Stimulated activated naive B cell treated with anti-CD40 and anti-IgM and Interleukin-4, amounts not matched to agents 10 μg/mL and 1 μg/mL and 100 μg/mL, for 72 hours (primary cell): ENCODE measurements at regions not wholly inside any gene's neighbourhood (a gene's known extent, or its start where the extent isn't known, plus 50 kb on each side); places are given as distances from the start of the nearest gene placed in this dataset.

Experiments used
- ATAC-seq, 2 donors: fragments of 150-1000 bp; cut with Tn5 transposase; replicated peaks; 2 replicates each; pipeline ENCODE4 v1.10.0; 2021; ENCODE audit warnings: moderate library complexity in 1 of 2
- DNase-seq: peaks from one replicate; pipeline ENCODE4 v3.0.0; 2021
- H3K27ac Mint-ChIP-seq: one replicate; pipeline ENCODE4 v1.8.0; 2022; ENCODE audit warnings: mild to moderate bottlenecking, mixed read lengths
- H3K27me3 Mint-ChIP-seq, 2 donors: one replicate each; pipeline ENCODE4 v1.8.0; 2022; ENCODE audit warnings: mixed read lengths in 2 of 2
- H3K36me3 Mint-ChIP-seq, 2 donors: one replicate each; pipeline ENCODE4 v1.8.0; 2022; ENCODE audit warnings: mixed read lengths in 2 of 2, mild to moderate bottlenecking in 1 of 2
- H3K4me1 Mint-ChIP-seq, 2 donors: one replicate each; pipeline ENCODE4 v1.8.0; 2022; ENCODE audit warnings: mixed read lengths in 2 of 2, mild to moderate bottlenecking in 1 of 2
- H3K4me3 Mint-ChIP-seq, 2 donors: one replicate each; pipeline ENCODE4 v1.8.0; 2022; ENCODE audit warnings: mild to moderate bottlenecking in 2 of 2, mixed read lengths in 2 of 2, moderate library complexity in 1 of 2
- H3K9me3 Mint-ChIP-seq, 2 donors: one replicate each; pipeline ENCODE4 v1.8.0; 2022; ENCODE audit warnings: mixed read lengths in 2 of 2, mild to moderate bottlenecking in 1 of 2

- Mint-ChIP-seq H3K4me3 (no peak overlapping the region), H3K27me3 (peaks cover 38 to 43% of the 10 kb centered on the region in 2 donors), H3K36me3 (no peaks in the 10 kb centered on the region), H3K27ac (no peak overlapping the region), H3K4me1 (no peaks in the 10 kb centered on the region), H3K9me3 (no peaks in the 10 kb centered on the region)
- DNase-seq (no peak), ATAC-seq (no peak)
Observed at GRCh38 chr11:45485070-45485707, 180.2 kb downstream of the CHST1 start.

GRCh38 chr11:45484326-45484883, 181.0 kb downstream of the CHST1 start:
- H3K9me3 Mint-ChIP-seq = no peaks in the 10 kb centered on the region
- H3K36me3 Mint-ChIP-seq = no peaks in the 10 kb centered on the region
- no peaks in the 10 kb centered on the region for H3K4me1 Mint-ChIP-seq
- no peak overlapping the region for H3K4me3 Mint-ChIP-seq
- DNase-seq (no peak), ATAC-seq (no peak)
- no peak overlapping the region for H3K27ac Mint-ChIP-seq
- H3K27me3 Mint-ChIP-seq = peaks cover 38 to 48% of the 10 kb centered on the region in 2 donors

- Mint-ChIP-seq H3K36me3 (no peaks in the 10 kb centered on the region), H3K27ac (no peak overlapping the region), H3K27me3 (peaks cover 37 to 49% of the 10 kb centered on the region in 2 donors), H3K4me1 (no peaks in the 10 kb centered on the region), H3K4me3 (no peak overlapping the region), H3K9me3 (no peaks in the 10 kb centered on the region)
- DNase-seq (no peak), ATAC-seq (no peak)
Observed at GRCh38 chr11:45483416-45483815, 182.0 kb downstream of the CHST1 start.

- no peak for ATAC-seq
- DNase-seq = no peak
- no peak overlapping the region for H3K4me3 Mint-ChIP-seq
- H3K27ac Mint-ChIP-seq = no peak overlapping the region
- no peaks in the 10 kb centered on the region for H3K4me1 Mint-ChIP-seq
- no peaks in the 10 kb centered on the region for H3K36me3 Mint-ChIP-seq
- H3K27me3 Mint-ChIP-seq = peaks cover 43 to 47% of the 10 kb centered on the region in 2 donors
- no peaks in the 10 kb centered on the region for H3K9me3 Mint-ChIP-seq
Observed at GRCh38 chr11:45482331-45482730, 183.1 kb downstream of the CHST1 start.

GRCh38 chr11:45481026-45481425, 184.4 kb downstream of the CHST1 start:
- Mint-ChIP-seq H3K9me3 (no peaks in the 10 kb centered on the region), H3K27me3 (peaks cover 39 to 41% of the 10 kb centered on the region in 2 donors), H3K4me1 (no peaks in the 10 kb centered on the region), H3K36me3 (no peaks in the 10 kb centered on the region), H3K4me3 (no peak overlapping the region), H3K27ac (no peak overlapping the region)
- DNase-seq = no peak
- no peak for ATAC-seq

GRCh38 chr11:45477588-45477987, 187.8 kb downstream of the CHST1 start:
- peaks cover 27 to 34% of the 10 kb centered on the region in 2 donors for H3K27me3 Mint-ChIP-seq
- H3K27ac Mint-ChIP-seq = no peak overlapping the region
- H3K36me3 Mint-ChIP-seq = no peaks in the 10 kb centered on the region
- no peaks in the 10 kb centered on the region for H3K9me3 Mint-ChIP-seq
- no peak overlapping the region for H3K4me3 Mint-ChIP-seq
- DNase-seq = no peak
- no peak for ATAC-seq
- H3K4me1 Mint-ChIP-seq = no peaks in the 10 kb centered on the region

GRCh38 chr11:45476126-45476525, 189.3 kb downstream of the CHST1 start:
- H3K27me3 Mint-ChIP-seq = peaks cover 13 to 23% of the 10 kb centered on the region in 2 donors
- ATAC-seq = no peak
- no peak overlapping the region for H3K27ac Mint-ChIP-seq
- no peaks in the 10 kb centered on the region for H3K9me3 Mint-ChIP-seq
- no peak overlapping the region for H3K4me3 Mint-ChIP-seq
- no peak for DNase-seq
- H3K4me1 Mint-ChIP-seq = no peaks in the 10 kb centered on the region
- no peaks in the 10 kb centered on the region for H3K36me3 Mint-ChIP-seq

- H3K27me3 Mint-ChIP-seq = peaks cover 10 to 17% of the 10 kb centered on the region in 2 donors
- H3K9me3 Mint-ChIP-seq = no peaks in the 10 kb centered on the region
- ATAC-seq = no peak
- no peak overlapping the region for H3K27ac Mint-ChIP-seq
- no peak overlapping the region for H3K4me3 Mint-ChIP-seq
- no peaks in the 10 kb centered on the region for H3K4me1 Mint-ChIP-seq
- no peaks in the 10 kb centered on the region for H3K36me3 Mint-ChIP-seq
- no peak for DNase-seq
Observed at GRCh38 chr11:45475173-45475572, 189.0 kb upstream of the SYT13 start.

DNA sequence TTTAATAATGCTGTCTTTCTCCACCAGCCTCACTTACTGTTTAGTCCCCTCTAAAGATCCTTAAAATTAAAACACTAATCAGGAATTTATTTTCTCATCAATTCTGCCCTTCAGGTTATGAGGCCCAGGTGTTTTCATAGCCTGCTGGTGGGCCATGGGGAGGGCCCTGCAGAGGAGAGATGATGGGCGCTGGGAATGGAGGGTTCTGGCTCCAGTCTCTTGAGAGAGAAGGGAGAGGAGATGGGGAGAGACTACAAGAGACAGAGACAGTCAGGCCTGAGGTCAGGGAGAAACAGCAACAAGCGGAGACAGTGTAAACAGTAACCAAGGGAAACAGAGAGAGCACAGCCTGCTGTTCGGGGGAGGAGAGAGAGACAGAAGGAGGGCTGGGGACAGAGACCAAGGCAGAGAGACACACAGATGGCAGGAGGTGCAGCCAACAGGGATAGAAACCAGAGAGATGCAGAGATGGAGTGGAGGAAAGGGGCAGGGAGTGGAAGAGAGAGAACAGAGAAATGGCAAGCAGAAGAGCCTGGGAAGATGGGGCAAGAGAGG, 187.3 kb upstream of the SYT13 start:
- Mint-ChIP-seq H3K36me3 (no peaks in the 10 kb centered on the region), H3K9me3 (peaks cover 0 to 2% of the 10 kb centered on the region in 2 donors), H3K27me3 (peaks cover 6 to 18% of the 10 kb centered on the region in 2 donors), H3K4me1 (peaks cover 0 to 3% of the 10 kb centered on the region in 2 donors), H3K27ac (no peak overlapping the region), H3K4me3 (no peak overlapping the region)
- ATAC-seq (no peak), DNase-seq (no peak)

DNA sequence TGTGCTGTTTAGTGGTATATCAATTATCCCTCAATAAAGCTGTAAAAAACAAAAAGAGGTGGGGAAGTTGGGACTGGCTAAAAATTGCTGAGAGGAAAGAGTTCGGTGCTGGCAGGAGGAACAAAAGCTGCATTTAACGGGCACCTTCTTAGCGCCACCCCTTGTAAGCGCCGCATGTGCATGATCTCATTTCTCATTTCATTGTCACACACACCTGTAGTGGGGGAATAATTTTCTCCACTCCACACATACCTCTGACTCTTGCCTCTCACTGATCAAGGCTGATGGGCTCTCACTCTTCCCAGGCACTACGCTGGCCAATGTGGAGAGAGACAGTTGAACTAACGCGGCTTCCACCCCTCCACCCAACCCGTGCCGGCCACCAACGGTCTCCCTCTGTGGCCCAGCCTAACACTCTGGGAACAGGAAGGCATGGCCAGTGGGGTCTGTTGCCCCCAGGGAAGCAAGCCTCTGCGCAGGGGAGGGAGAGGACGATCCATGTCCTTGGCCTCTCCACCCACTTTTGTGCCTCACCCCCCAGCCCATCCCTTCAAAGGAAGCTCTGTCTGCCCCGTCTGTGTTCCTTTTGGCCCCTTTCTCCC, 186.7 kb upstream of the SYT13 start:
- Mint-ChIP-seq H3K27ac (no peak overlapping the region), H3K4me1 (peaks cover 0 to 3% of the 10 kb centered on the region in 2 donors)

DNA sequence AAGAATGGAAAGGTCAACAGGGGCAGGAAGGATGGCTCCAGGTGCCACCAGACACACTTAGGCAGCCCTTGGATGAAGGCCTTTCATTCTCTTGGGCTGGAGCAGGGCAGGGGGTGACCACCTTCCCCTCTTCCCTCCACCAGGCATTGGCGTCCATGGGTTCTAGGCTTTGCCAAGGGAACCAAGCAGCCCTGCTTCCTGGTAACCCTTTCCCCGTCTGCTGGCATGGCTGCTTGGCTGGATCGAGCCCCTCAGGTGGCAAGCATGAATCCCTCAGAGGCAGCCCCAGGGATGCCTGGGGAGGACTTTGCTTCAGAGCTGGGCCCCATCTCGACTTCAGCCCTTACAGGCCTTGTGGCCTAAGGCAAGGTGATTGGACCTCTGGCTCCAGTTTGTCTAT, 185.1 kb upstream of the SYT13 start:
- ATAC-seq = no peak
- no peak overlapping the region for H3K27ac Mint-ChIP-seq
- DNase-seq = no peak
- no peak overlapping the region for H3K4me3 Mint-ChIP-seq
- peaks cover 6 to 12% of the 10 kb centered on the region in 2 donors for H3K27me3 Mint-ChIP-seq
- H3K36me3 Mint-ChIP-seq = no peaks in the 10 kb centered on the region
- H3K4me1 Mint-ChIP-seq = peaks cover 0 to 3% of the 10 kb centered on the region in 2 donors
- peaks cover 0 to 2% of the 10 kb centered on the region in 2 donors for H3K9me3 Mint-ChIP-seq

More for the DNA sequence above, 186.7 kb upstream of the SYT13 start:
- no peak overlapping the region for H3K4me3 Mint-ChIP-seq
- DNase-seq (no peak), ATAC-seq (no peak)
- no peaks in the 10 kb centered on the region for H3K36me3 Mint-ChIP-seq
- H3K27me3 Mint-ChIP-seq = peaks cover 7 to 14% of the 10 kb centered on the region in 2 donors
- H3K9me3 Mint-ChIP-seq = peaks cover 0 to 2% of the 10 kb centered on the region in 2 donors

DNA sequence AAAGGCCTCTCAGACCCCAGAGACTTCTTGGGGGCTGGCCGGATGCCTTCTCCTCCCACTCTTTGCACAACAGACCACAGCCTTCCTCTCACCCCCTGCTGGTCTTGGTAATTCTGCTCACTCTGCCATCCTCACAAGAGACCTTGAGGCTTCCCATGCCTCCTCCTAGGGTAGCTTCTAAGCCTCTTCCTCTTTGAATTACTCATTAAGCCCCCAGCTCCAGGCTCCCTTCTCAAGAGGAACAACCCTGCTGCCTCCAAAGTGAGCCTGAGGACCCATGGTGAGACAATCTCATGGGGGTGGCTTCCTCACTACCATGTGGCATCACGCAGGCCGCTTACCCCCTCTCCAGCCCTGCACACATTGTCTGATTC, 184.6 kb upstream of the SYT13 start:
- H3K9me3 Mint-ChIP-seq = peaks cover 0 to 2% of the 10 kb centered on the region in 2 donors
- H3K36me3 Mint-ChIP-seq = no peaks in the 10 kb centered on the region
- no peak overlapping the region for H3K4me3 Mint-ChIP-seq
- DNase-seq = no peak
- H3K4me1 Mint-ChIP-seq = peaks cover 0 to 3% of the 10 kb centered on the region in 2 donors
- H3K27ac Mint-ChIP-seq = no peak overlapping the region
- H3K27me3 Mint-ChIP-seq = peaks cover 6 to 12% of the 10 kb centered on the region in 2 donors
- no peak for ATAC-seq

- no peak overlapping the region for H3K27ac Mint-ChIP-seq
- H3K4me3 Mint-ChIP-seq = no peak overlapping the region
- H3K36me3 Mint-ChIP-seq = no peaks in the 10 kb centered on the region
- no peak for DNase-seq
- H3K27me3 Mint-ChIP-seq = peaks cover 6 to 12% of the 10 kb centered on the region in 2 donors
- no peak for ATAC-seq
- peaks cover 0 to 2% of the 10 kb centered on the region in 2 donors for H3K9me3 Mint-ChIP-seq
- peaks cover 0 to 3% of the 10 kb centered on the region in 2 donors for H3K4me1 Mint-ChIP-seq
Observed at GRCh38 chr11:45470151-45470793, 184.1 kb upstream of the SYT13 start.

- peaks cover 0 to 2% of the 10 kb centered on the region in 2 donors for H3K9me3 Mint-ChIP-seq
- H3K4me1 Mint-ChIP-seq = peaks cover 0 to 3% of the 10 kb centered on the region in 2 donors
- H3K27ac Mint-ChIP-seq = no peak overlapping the region
- no peaks in the 10 kb centered on the region for H3K36me3 Mint-ChIP-seq
- H3K4me3 Mint-ChIP-seq = no peak overlapping the region
- H3K27me3 Mint-ChIP-seq = peaks cover 6 to 7% of the 10 kb centered on the region in 2 donors
- ATAC-seq (no peak), DNase-seq (no peak)
Observed at GRCh38 chr11:45468267-45468856, 182.2 kb upstream of the SYT13 start.
